ENCODE measurements at regions not wholly inside any gene's neighbourhood (a gene's known extent, or its start where the extent isn't known, plus 50 kb on each side); places are given as distances from the start of the nearest gene placed in this dataset.

DNA sequence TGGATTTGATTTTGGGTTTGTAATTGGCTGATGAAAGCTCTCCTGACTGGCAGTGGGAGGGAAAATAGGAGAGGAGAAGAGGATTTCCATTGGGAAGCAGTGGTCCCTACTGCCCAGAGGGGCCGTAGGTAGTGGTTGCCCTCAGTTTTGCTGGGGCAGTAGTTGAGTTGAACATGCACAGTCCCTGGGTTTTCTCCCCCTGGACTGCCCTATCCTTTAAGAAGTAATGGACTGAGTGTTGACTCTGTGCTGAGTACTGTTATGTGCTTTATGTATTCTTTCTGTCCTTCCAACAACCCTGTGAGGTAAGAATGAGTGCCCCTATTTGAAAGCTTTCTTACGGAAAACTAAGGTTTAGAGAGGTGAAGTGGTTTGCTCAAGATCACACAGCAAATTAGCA is 111.2 kb upstream of the RPS23 start (continued):
- TF ChIP-seq, protein P1, sequence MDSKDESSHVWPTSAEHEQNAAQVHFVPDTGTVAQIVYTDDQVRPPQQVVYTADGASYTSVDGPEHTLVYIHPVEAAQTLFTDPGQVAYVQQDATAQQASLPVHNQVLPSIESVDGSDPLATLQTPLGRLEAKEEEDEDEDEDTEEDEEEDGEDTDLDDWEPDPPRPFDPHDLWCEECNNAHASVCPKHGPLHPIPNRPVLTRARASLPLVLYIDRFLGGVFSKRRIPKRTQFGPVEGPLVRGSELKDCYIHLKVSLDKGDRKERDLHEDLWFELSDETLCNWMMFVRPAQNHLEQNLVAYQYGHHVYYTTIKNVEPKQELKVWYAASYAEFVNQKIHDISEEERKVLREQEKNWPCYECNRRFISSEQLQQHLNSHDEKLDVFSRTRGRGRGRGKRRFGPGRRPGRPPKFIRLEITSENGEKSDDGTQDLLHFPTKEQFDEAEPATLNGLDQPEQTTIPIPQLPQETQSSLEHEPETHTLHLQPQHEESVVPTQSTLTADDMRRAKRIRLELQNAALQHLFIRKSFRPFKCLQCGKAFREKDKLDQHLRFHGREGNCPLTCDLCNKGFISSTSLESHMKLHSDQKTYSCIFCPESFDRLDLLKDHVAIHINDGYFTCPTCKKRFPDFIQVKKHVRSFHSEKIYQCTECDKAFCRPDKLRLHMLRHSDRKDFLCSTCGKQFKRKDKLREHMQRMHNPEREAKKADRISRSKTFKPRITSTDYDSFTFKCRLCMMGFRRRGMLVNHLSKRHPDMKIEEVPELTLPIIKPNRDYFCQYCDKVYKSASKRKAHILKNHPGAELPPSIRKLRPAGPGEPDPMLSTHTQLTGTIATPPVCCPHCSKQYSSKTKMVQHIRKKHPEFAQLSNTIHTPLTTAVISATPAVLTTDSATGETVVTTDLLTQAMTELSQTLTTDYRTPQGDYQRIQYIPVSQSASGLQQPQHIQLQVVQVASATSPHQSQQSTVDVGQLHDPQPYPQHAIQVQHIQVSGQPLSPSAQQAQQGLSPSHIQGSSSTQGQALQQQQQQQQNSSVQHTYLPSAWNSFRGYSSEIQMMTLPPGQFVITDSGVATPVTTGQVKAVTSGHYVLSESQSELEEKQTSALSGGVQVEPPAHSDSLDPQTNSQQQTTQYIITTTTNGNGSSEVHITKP (CRISPR knock-in tag; IDR thresholded peaks at IDR 0.05; ENCODE audit: low read depth), result no peak
- no peak for TF ChIP-seq ZFYVE20 (CRISPR knock-in tag; IDR thresholded peaks at IDR 0.05; ENCODE audit: borderline replicate concordance, low read depth)

- Histone ChIP-seq H4K20me1 (ENCODE audit: insufficient read depth, low read length) (no peaks in the 10 kb centered on the region), H3K4me3 (replicated peaks in 1 of 3; ENCODE audit: insufficient read depth in 1 of 3, low read depth in 2 of 3, low read length in 3 of 3) (no peak overlapping the region; a peak in 1 of 6 replicates), H3K4me1 (ENCODE audit: insufficient read depth, low read length) (peaks cover 63% of the 10 kb centered on the region), H3K9ac (ENCODE audit: insufficient read depth, low read depth, low read length) (peak overlapping the region; percentile 61), H3K36me3 (replicated peaks in 1 of 2; ENCODE audit: control insufficient read depth in 1 of 2, insufficient read depth in 2 of 2, low read length in 2 of 2) (no peaks in the 10 kb centered on the region), H3K9me3 (ENCODE audit: low read length) (no peaks in the 10 kb centered on the region), H3K27me3 (ENCODE audit: control insufficient read depth in 1 of 2, insufficient read depth in 2 of 2, low read length in 2 of 2) (no peaks in the 10 kb centered on the region), H3K4me2 (ENCODE audit: low read depth, low read length) (peak overlapping the region; percentile 61), H3K27ac (ENCODE audit: extremely low read length, insufficient read depth, low read length) (peak overlapping the region; percentile 72), H2AFZ (ENCODE audit: low read length) (no peak overlapping the region), H3K79me2 (ENCODE audit: insufficient read depth, low read length) (no peaks in the 10 kb centered on the region)
- no peak for ATAC-seq
- ChIA-PET POLR2A (interaction anchor here (1.5 to 5.0 kb wide), 9 partner anchors 8 to 689 kb away, joined by 3 to 52 read pairs (median 18); partner anchors contain the start of genes TMEM167A and XRCC4), CTCF (ENCODE audit: low intra/inter-chr PET ratio, low total read pairs) (no interaction called here)
- 91% methylated on average over 6 of the region's 6 CpGs for WGBS (ENCODE audit: low lambda C conversion rate)
- DNase-seq (ENCODE audit: low spot score), result no peak
- FAIRE-seq, result no peak
- intact Hi-C loops (cut with micrococcal nuclease; ENCODE audit: unreplicated experiment) (no loop called here), in situ Hi-C loops (cut with HindIII; ENCODE audit: extremely low pct_ligation_motif_present, low pct_unique_long_range_greater_than_20kb) (no loop called here)
- BruUV-seq (replicated peaks), result no TSS peak
- no peak for TF ChIP-seq ZNF460 (CRISPR knock-in tag; IDR thresholded peaks at IDR 0.05; ENCODE audit: borderline replicate concordance)
- no peak for TF ChIP-seq NCOA5 (CRISPR knock-in tag; IDR thresholded peaks at IDR 0.05)
- no peak for TF ChIP-seq ZNF225 (CRISPR knock-in tag; IDR thresholded peaks at IDR 0.05)
- no peak for TF ChIP-seq PCBP1 (IDR thresholded peaks at IDR 0.05; ENCODE audit: borderline replicate concordance, low read depth, low read length)
- TF ChIP-seq, protein P2, sequence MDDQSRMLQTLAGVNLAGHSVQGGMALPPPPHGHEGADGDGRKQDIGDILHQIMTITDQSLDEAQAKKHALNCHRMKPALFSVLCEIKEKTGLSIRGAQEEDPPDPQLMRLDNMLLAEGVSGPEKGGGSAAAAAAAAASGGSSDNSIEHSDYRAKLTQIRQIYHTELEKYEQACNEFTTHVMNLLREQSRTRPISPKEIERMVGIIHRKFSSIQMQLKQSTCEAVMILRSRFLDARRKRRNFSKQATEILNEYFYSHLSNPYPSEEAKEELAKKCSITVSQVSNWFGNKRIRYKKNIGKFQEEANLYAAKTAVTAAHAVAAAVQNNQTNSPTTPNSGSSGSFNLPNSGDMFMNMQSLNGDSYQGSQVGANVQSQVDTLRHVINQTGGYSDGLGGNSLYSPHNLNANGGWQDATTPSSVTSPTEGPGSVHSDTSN (CRISPR knock-in tag; IDR thresholded peaks at IDR 0.05; ENCODE audit: borderline replicate concordance), result no peak
- no peak for TF ChIP-seq KLF16 (CRISPR knock-in tag; IDR thresholded peaks at IDR 0.05)
- TF ChIP-seq, protein P3, sequence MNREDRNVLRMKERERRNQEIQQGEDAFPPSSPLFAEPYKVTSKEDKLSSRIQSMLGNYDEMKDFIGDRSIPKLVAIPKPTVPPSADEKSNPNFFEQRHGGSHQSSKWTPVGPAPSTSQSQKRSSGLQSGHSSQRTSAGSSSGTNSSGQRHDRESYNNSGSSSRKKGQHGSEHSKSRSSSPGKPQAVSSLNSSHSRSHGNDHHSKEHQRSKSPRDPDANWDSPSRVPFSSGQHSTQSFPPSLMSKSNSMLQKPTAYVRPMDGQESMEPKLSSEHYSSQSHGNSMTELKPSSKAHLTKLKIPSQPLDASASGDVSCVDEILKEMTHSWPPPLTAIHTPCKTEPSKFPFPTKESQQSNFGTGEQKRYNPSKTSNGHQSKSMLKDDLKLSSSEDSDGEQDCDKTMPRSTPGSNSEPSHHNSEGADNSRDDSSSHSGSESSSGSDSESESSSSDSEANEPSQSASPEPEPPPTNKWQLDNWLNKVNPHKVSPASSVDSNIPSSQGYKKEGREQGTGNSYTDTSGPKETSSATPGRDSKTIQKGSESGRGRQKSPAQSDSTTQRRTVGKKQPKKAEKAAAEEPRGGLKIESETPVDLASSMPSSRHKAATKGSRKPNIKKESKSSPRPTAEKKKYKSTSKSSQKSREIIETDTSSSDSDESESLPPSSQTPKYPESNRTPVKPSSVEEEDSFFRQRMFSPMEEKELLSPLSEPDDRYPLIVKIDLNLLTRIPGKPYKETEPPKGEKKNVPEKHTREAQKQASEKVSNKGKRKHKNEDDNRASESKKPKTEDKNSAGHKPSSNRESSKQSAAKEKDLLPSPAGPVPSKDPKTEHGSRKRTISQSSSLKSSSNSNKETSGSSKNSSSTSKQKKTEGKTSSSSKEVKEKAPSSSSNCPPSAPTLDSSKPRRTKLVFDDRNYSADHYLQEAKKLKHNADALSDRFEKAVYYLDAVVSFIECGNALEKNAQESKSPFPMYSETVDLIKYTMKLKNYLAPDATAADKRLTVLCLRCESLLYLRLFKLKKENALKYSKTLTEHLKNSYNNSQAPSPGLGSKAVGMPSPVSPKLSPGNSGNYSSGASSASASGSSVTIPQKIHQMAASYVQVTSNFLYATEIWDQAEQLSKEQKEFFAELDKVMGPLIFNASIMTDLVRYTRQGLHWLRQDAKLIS (CRISPR knock-in tag; IDR thresholded peaks at IDR 0.05), result no peak
- TF ChIP-seq, protein P1 (CRISPR knock-in tag; IDR thresholded peaks at IDR 0.05; ENCODE audit: low read depth), result no peak
Observed at GRCh38 chr5:82388181-82388580, 110.0 kb upstream of the RPS23 start.

Measured in HepG2 (cell line).